CD8-positive, alpha-beta memory T cell (primary cell): ENCODE measurements at regions not wholly inside any gene's neighbourhood (a gene's known extent, or its start where the extent isn't known, plus 50 kb on each side); places are given as distances from the start of the nearest gene placed in this dataset.

Experiments used
- CTCF ChIA-PET: fragments of 350-600 bp; sonication (Branson Sonifier 250); formaldehyde crosslinking; loops from one replicate; lab custom pipeline; 2021; ENCODE audit warnings: antibody characterized with exemption; lab: Charles Lee
- POLR2A ChIA-PET: fragments of 350-600 bp; sonication (Branson Sonifier 250); formaldehyde crosslinking; loops from one replicate; lab custom pipeline; 2021; ENCODE audit warnings: antibody characterized with exemption; lab: Charles Lee
- DNase-seq, 5 donors: peaks; one replicate each; pipeline versions ENCODE4 v3.0.0 to v3.0.0-alpha.2; 2020 to 2022; ENCODE audit warnings: mixed read lengths in 1 of 5
- H3K27ac ChIP-seq: one replicate; pipeline ENCODE4 v1.7.0; 2013; ENCODE audit warnings: low read depth, mild to moderate bottlenecking, low read length, moderate library complexity
- H3K27me3 ChIP-seq: 2 replicates; pipeline ENCODE4 v1.7.0; 2013; ENCODE audit warnings: low read length, mild to moderate bottlenecking; ENCODE audit not compliant: insufficient read depth, poor library complexity, severe bottlenecking
- H3K36me3 ChIP-seq: 2 replicates; pipeline ENCODE4 v1.7.0; 2013; ENCODE audit warnings: mild to moderate bottlenecking, low read length, moderate library complexity; ENCODE audit not compliant: insufficient read depth
- H3K4me1 ChIP-seq: 2 replicates; pipeline ENCODE4 v1.7.0; 2013; ENCODE audit warnings: mild to moderate bottlenecking, low read length, moderate library complexity; ENCODE audit not compliant: insufficient read depth
- H3K4me3 ChIP-seq: 2 replicates; pipeline ENCODE4 v1.7.0; 2013; ENCODE audit warnings: mild to moderate bottlenecking, low read length
- H3K9me3 ChIP-seq: 2 replicates; pipeline ENCODE4 v1.7.0; 2013; ENCODE audit warnings: mild to moderate bottlenecking, low read length
- H3K27ac Mint-ChIP-seq, 8 donors: one replicate each; pipeline ENCODE4 v1.8.0; 2020 to 2021; ENCODE audit warnings: mixed read lengths in 8 of 8, mild to moderate bottlenecking in 6 of 8, inconsistent platforms in 3 of 8, moderate library complexity in 3 of 8
- H3K27me3 Mint-ChIP-seq, 2 donors: one replicate each; pipeline ENCODE4 v1.8.0; 2020 to 2021; ENCODE audit warnings: mixed read lengths in 2 of 2, mild to moderate bottlenecking in 1 of 2, moderate library complexity in 1 of 2
- H3K36me3 Mint-ChIP-seq, 3 donors: one replicate each; pipeline ENCODE4 v1.8.0; 2020 to 2021; ENCODE audit warnings: mixed read lengths in 3 of 3, inconsistent platforms in 1 of 3, mild to moderate bottlenecking in 1 of 3
- H3K4me1 Mint-ChIP-seq, 3 donors: one replicate each; pipeline ENCODE4 v1.8.0; 2020 to 2021; ENCODE audit warnings: mixed read lengths in 3 of 3, inconsistent platforms in 1 of 3, mild to moderate bottlenecking in 1 of 3
- H3K4me3 Mint-ChIP-seq, 7 donors: one replicate each; pipeline ENCODE4 v1.8.0; 2020 to 2021; ENCODE audit warnings: mixed read lengths in 7 of 7, mild to moderate bottlenecking in 6 of 7, moderate library complexity in 4 of 7, inconsistent platforms in 2 of 7
- H3K9me3 Mint-ChIP-seq, 5 donors: one replicate each; pipeline ENCODE4 v1.8.0; 2020 to 2022; ENCODE audit warnings: mixed read lengths in 5 of 5, mild to moderate bottlenecking in 3 of 5, moderate library complexity in 2 of 5, inconsistent platforms in 1 of 5

DNA sequence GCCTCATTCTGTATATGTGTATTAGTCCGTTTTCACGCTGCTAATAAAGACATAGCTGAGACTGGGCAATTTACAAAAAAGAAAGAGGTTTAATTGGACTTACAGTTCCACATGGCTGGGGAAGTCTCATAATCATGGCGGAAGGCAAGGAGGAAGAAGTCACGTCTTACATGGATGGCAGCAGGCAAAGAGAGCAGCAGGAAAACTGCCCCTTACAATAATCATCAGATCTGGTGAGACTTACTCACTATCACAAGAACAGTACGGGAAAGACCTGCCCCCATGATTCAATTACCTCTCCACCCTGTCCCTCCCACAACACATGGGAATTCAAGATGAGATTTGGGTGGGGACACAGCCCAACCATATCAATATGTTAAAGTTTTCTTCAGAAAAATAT, 49.8 kb upstream of the GPBP1 start:
- no peaks in the 10 kb centered on the region for H3K4me1 ChIP-seq
- peaks cover 0 to 7% (median 4%) of the 10 kb centered on the region in 5 donors for H3K9me3 Mint-ChIP-seq
- no peaks in the 10 kb centered on the region for H3K36me3 ChIP-seq
- H3K27ac Mint-ChIP-seq: no peak overlapping the region
- H3K36me3 Mint-ChIP-seq: peaks cover 0 to 9% (median 0%) of the 10 kb centered on the region in 3 donors
- H3K4me3 Mint-ChIP-seq: no peak overlapping the region
- peaks cover 0 to 5% of the 10 kb centered on the region in 2 donors for H3K27me3 Mint-ChIP-seq
- H3K27me3 ChIP-seq: no peaks in the 10 kb centered on the region
- no peaks in the 10 kb centered on the region for H3K4me1 Mint-ChIP-seq
- CTCF ChIA-PET: interaction anchor here (1.0 kb wide), 1 partner anchor 14 kb away, joined by 3 read pairs; no protein-coding TSS in a partner anchor
- POLR2A ChIA-PET: no interaction called here
- H3K4me3 ChIP-seq: no peak overlapping the region
- H3K27ac ChIP-seq: no peak overlapping the region
- no peaks in the 10 kb centered on the region for H3K9me3 ChIP-seq
- DNase-seq: no peak
